ENCODE measurements at regions not wholly inside any gene's neighbourhood (a gene's known extent, or its start where the extent isn't known, plus 50 kb on each side); places are given as distances from the start of the nearest gene placed in this dataset.
A peak's percentile ranks its signal among the peaks of the same experiment; 100 is the strongest.

DNA sequence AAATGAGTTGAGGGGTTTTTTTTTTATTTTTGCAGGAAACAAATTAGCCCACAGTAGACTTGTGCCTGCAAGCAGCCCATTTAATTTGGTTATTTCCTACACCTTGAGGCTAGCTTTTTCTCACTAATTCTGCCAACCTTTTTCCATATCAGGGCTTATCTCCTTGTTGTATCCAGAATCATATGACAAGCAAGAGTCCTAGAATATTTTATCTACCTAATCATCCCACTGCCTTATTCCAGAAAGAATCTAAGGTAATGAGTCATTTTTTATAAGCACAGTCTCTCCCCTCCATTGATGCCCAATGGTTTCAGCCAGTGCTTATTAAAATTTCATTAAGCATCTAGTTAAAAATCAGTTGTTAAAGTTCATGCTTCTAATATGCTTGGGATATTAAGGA is 324.1 kb downstream of the BARHL2 start:
- Histone ChIP-seq H3K27me3 (ENCODE audit: control insufficient read depth, insufficient read depth, low read length) (no peaks in the 10 kb centered on the region), H3K36me3 (ENCODE audit: control insufficient read depth, insufficient read depth, low read length) (no peaks in the 10 kb centered on the region), H3K4me3 (ENCODE audit: low read depth, low read length) (no peak overlapping the region)
- TF ChIP-seq, protein P1, sequence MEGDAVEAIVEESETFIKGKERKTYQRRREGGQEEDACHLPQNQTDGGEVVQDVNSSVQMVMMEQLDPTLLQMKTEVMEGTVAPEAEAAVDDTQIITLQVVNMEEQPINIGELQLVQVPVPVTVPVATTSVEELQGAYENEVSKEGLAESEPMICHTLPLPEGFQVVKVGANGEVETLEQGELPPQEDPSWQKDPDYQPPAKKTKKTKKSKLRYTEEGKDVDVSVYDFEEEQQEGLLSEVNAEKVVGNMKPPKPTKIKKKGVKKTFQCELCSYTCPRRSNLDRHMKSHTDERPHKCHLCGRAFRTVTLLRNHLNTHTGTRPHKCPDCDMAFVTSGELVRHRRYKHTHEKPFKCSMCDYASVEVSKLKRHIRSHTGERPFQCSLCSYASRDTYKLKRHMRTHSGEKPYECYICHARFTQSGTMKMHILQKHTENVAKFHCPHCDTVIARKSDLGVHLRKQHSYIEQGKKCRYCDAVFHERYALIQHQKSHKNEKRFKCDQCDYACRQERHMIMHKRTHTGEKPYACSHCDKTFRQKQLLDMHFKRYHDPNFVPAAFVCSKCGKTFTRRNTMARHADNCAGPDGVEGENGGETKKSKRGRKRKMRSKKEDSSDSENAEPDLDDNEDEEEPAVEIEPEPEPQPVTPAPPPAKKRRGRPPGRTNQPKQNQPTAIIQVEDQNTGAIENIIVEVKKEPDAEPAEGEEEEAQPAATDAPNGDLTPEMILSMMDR (IDR thresholded peaks at IDR 0.05; ENCODE audit: insufficient read depth, low read length, severe bottlenecking), result no peak
- no peak for FAIRE-seq
- DNase-seq (ENCODE audit: low read depth), result peak; percentile 44

DNA sequence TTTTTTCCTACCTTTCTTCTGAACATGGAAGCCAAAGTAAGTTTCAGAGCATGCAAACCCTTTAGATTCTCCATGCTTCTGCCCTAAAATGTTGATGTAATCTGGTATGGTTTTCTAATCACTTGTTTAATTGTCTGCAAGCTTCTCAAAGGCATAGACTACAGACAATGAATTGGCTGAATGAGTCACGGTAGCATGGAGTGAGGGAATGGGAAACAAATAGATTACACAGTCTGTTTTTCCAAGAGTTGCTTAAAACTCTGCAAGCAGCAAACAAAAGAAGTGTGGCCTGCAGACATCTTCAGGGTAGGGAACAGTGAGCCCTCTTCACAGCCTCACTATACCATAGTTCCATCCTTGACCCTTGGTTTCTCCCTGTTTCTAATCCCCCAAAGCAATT is 326.0 kb downstream of the BARHL2 start:
- no peak for FAIRE-seq

DNA sequence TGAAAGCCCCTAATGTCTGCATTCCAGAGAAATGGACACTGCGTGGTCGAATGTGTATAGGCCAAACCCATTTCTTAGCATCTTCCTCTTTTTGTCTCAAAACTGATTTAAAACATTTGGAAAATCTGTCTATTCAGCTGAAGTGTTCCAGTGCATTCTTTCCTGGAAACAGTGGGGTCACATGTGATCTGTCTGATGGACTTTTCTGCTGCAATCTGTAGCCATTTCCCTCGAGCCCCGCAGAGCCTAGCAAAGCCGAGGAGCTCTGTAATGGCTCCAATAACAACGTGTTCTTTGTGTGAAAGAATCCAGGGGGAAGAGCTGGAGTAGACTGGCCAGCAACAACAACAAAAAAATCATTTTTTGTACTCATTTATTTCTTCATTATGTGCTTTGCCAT is 329.3 kb downstream of the BARHL2 start:
- TF ChIP-seq, protein P1 (IDR thresholded peaks at IDR 0.05; ENCODE audit: insufficient read depth, low read length, severe bottlenecking), result no peak
- no peak for FAIRE-seq
- no peak for DNase-seq (ENCODE audit: low read depth)
- Histone ChIP-seq H3K36me3 (ENCODE audit: control insufficient read depth, insufficient read depth, low read length) (no peaks in the 10 kb centered on the region), H3K27me3 (ENCODE audit: control insufficient read depth, insufficient read depth, low read length) (no peaks in the 10 kb centered on the region), H3K4me3 (ENCODE audit: low read depth, low read length) (no peak overlapping the region)

More for the DNA sequence above, 326.0 kb downstream of the BARHL2 start:
- peak; percentile 48 for DNase-seq (ENCODE audit: low read depth)
- TF ChIP-seq, protein P1 (IDR thresholded peaks at IDR 0.05; ENCODE audit: insufficient read depth, low read length, severe bottlenecking), result no peak
- Histone ChIP-seq H3K4me3 (ENCODE audit: low read depth, low read length) (no peak overlapping the region), H3K36me3 (ENCODE audit: control insufficient read depth, insufficient read depth, low read length) (no peaks in the 10 kb centered on the region), H3K27me3 (ENCODE audit: control insufficient read depth, insufficient read depth, low read length) (no peaks in the 10 kb centered on the region)

DNA sequence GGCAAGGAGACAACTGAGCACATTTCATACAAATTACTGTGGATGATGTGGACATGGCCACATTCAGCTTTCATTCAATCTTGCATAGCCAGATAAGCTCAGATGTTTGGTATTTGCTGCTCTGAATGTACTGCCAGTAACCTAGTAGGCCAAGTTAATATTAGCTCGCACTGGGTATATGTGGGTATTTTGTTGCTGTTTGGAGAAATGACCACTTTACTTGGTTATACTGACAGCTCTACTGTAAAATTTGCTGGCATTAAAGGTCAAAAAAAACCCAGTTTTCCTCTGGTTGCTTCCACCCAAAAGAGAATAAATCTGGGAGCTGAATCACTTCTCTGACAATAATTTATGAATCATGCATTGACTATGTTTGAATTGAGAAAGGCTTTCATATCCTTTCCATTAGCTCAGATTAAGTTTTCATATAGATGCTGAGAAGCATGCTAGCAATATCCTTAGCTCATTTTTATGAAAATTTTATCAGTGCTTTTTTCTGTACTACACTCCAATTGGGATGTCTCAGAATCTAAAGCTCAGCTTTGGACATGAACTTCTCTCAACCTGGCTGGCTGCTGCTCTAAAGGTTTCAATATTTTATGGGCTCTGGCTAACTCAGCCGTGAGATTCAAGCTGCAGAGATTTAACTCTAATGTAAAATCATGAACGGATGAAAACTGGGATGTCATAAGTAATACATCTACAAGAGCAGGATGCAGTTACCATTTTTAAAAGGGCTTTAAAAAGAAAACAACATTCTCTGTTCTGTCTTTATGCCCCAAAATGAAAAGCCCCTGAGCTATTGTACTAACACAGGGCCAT is 330.0 kb downstream of the BARHL2 start:
- TF ChIP-seq, protein P1 (IDR thresholded peaks at IDR 0.05; ENCODE audit: insufficient read depth, low read length, severe bottlenecking), result no peak
- Histone ChIP-seq H3K27me3 (ENCODE audit: control insufficient read depth, insufficient read depth, low read length) (no peaks in the 10 kb centered on the region), H3K4me3 (ENCODE audit: low read depth, low read length) (no peak overlapping the region), H3K36me3 (ENCODE audit: control insufficient read depth, insufficient read depth, low read length) (no peaks in the 10 kb centered on the region)
- peak; percentile 73 for DNase-seq (ENCODE audit: low read depth)
- FAIRE-seq, result no peak

DNA sequence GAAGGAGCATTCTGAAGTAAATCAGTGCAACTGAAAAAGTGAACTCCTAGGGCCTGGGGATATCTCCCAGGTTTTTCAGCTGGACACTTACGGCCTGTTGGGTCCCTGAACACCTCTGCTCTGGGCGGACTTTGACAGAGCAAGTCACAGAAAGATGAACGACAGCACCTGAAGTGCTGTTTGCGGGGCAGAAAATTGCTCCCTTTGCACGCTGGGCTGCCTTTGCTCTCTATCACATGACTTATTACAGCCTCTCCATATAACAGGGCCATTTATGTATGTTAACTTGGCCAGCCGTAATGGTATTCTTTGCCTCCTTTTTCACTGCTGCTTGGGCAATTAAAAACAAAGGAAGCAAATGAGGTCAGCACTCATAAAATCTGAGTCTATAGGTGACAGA is 332.9 kb downstream of the BARHL2 start:
- DNase-seq (ENCODE audit: low read depth) (no peak), FAIRE-seq (no peak)
- H3K4me3 ChIP-seq (ENCODE audit: low read depth, low read length), result no peak overlapping the region
- no peaks in the 10 kb centered on the region for H3K36me3 ChIP-seq (ENCODE audit: control insufficient read depth, insufficient read depth, low read length)
- TF ChIP-seq, protein P1 (IDR thresholded peaks at IDR 0.05; ENCODE audit: insufficient read depth, low read length, severe bottlenecking), result no peak
- no peaks in the 10 kb centered on the region for H3K27me3 ChIP-seq (ENCODE audit: control insufficient read depth, insufficient read depth, low read length)

DNA sequence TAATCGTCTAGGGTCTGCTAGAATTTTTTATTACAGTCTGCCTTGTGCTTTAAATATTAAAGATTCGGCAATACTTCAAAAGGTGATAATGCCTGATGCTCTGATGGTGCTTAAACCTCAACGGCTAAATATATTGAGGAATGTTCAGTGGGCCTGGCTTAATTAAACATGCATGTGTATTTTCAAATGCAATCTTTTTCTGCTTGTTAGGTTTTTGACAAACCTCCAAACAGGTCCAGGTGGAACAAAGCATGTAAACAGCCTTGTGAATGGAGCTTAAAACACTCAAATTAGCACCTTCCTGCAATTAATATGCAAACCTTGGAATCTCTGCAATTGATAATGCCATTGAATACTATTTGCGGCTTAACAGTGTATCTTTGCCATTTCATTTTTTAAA is 334.9 kb downstream of the BARHL2 start:
- TF ChIP-seq, protein P1 (IDR thresholded peaks at IDR 0.05; ENCODE audit: insufficient read depth, low read length, severe bottlenecking), result no peak
- DNase-seq (ENCODE audit: low read depth) (no peak), FAIRE-seq (no peak)
- Histone ChIP-seq H3K4me3 (ENCODE audit: low read depth, low read length) (no peak overlapping the region), H3K27me3 (ENCODE audit: control insufficient read depth, insufficient read depth, low read length) (no peaks in the 10 kb centered on the region), H3K36me3 (ENCODE audit: control insufficient read depth, insufficient read depth, low read length) (no peaks in the 10 kb centered on the region)
